HEK293 (cell line): ENCODE measurements at regions not wholly inside any gene's neighbourhood (a gene's known extent, or its start where the extent isn't known, plus 50 kb on each side); places are given as distances from the start of the nearest gene placed in this dataset.

Experiments
- CTCF ChIA-PET: fragments of 350-600 bp; formaldehyde crosslinking; extraction: SDS; loops from one replicate; lab custom pipeline; 2021; ENCODE audit warnings: antibody characterized with exemption; lab: Yijun Ruan, JAX
- POLR2A ChIA-PET: fragments of 300-600 bp; formaldehyde crosslinking; extraction: SDS; loops from one replicate; lab custom pipeline; 2020; ENCODE audit warnings: antibody characterized with exemption, inconsistent platforms; lab: Yijun Ruan, JAX
- H3K27ac ChIP-seq: fragments of 200-500 bp; sonication (Bioruptor generic); 2 replicates; pipeline ENCODE4 v1.5.1; 2014; ENCODE audit warnings: low read depth, low read length, control low read depth, inconsistent platforms; ENCODE audit errors: extremely low read depth
- H3K36me3 ChIP-seq, 2 experiments: fragments of 200-500 bp in 1 of 2; sonication (Bioruptor generic) in 1 of 2; 1 replicate in 1 of 2; 2 replicates in 1 of 2; pipeline ENCODE4 v1.5.1; 2014 to 2017; ENCODE audit warnings: inconsistent platforms in 2 of 2, low read length in 2 of 2; ENCODE audit not compliant: control insufficient read depth in 2 of 2, insufficient read depth in 1 of 2
- H3K4me1 ChIP-seq: fragments of 200-500 bp; sonication (Bioruptor generic); 2 replicates; pipeline ENCODE4 v1.5.1; 2014; ENCODE audit warnings: mild to moderate bottlenecking, low read length, inconsistent platforms; ENCODE audit not compliant: control insufficient read depth, insufficient read depth
- H3K4me3 ChIP-seq: 2 replicates; pipeline ENCODE4 v1.5.1; 2011; ENCODE audit warnings: low read depth, mild to moderate bottlenecking, control low read depth, low read length, moderate library complexity
- H3K9me3 ChIP-seq: fragments of 200-500 bp; sonication (Bioruptor generic); 2 replicates; pipeline ENCODE4 v1.5.1; 2014; ENCODE audit warnings: low read depth, low read length, inconsistent platforms; ENCODE audit not compliant: control insufficient read depth, insufficient read depth
- GLIS1 ChIP-seq: fragments of 450-650 bp; formaldehyde crosslinking; IDR thresholded peaks from 2 replicates; pipeline ENCODE4 v1.5.1; 2016; ENCODE audit warnings: missing biosample characterization, missing genetic modification characterization
- HOXC10 ChIP-seq: sonication (generic); formaldehyde crosslinking; IDR thresholded peaks from 2 replicates; pipeline ENCODE4 v1.8.1; 2023; ENCODE audit warnings: mild to moderate bottlenecking, missing genetic modification reagents
- KLF16 ChIP-seq: fragments of 450-650 bp; formaldehyde crosslinking; IDR thresholded peaks from 2 replicates; pipeline ENCODE4 v1.5.1; 2017; ENCODE audit warnings: missing biosample characterization, missing genetic modification characterization
- KLF9 ChIP-seq: fragments of 450-650 bp; formaldehyde crosslinking; IDR thresholded peaks from 2 replicates; pipeline ENCODE4 v1.5.1; 2016; ENCODE audit warnings: missing biosample characterization, missing genetic modification characterization, low read depth
- PATZ1 ChIP-seq: fragments of 450-650 bp; formaldehyde crosslinking; IDR thresholded peaks from 2 replicates; pipeline ENCODE4 v1.5.1; 2016; ENCODE audit warnings: missing biosample characterization, missing genetic modification characterization
- SP3 ChIP-seq: fragments of 450-650 bp; formaldehyde crosslinking; IDR thresholded peaks from 2 replicates; pipeline ENCODE4 v1.5.1; 2016; ENCODE audit warnings: missing biosample characterization, missing genetic modification characterization
- WT1 ChIP-seq: fragments of 450-650 bp; formaldehyde crosslinking; IDR thresholded peaks from 2 replicates; pipeline ENCODE4 v1.5.1; 2016; ENCODE audit warnings: missing biosample characterization, missing genetic modification characterization
- ZBTB48 ChIP-seq: fragments of 450-650 bp; formaldehyde crosslinking; IDR thresholded peaks from 2 replicates; pipeline ENCODE4 v1.5.1; 2016; ENCODE audit warnings: missing biosample characterization, missing genetic modification characterization
- ZIC2 ChIP-seq: fragments of 450-650 bp; formaldehyde crosslinking; IDR thresholded peaks from 2 replicates; pipeline ENCODE4 v1.5.1; 2016; ENCODE audit warnings: missing biosample characterization, missing genetic modification characterization
- ZNF121 ChIP-seq: fragments of 450-650 bp; formaldehyde crosslinking; IDR thresholded peaks from 2 replicates; pipeline ENCODE4 v1.5.1; 2016; ENCODE audit warnings: missing biosample characterization, missing genetic modification characterization
- ZNF132 ChIP-seq: fragments of 450-650 bp; formaldehyde crosslinking; IDR thresholded peaks from 2 replicates; pipeline ENCODE4 v1.5.1; 2017; ENCODE audit warnings: missing biosample characterization, missing genetic modification characterization, borderline replicate concordance
- ZNF140 ChIP-seq: fragments of 450-650 bp; formaldehyde crosslinking; IDR thresholded peaks from 2 replicates; pipeline ENCODE4 v1.5.1; 2016; ENCODE audit warnings: missing biosample characterization, missing genetic modification characterization
- ZNF239 ChIP-seq: fragments of 450-650 bp; formaldehyde crosslinking; IDR thresholded peaks from 2 replicates; pipeline ENCODE4 v1.5.1; 2016; ENCODE audit warnings: missing biosample characterization, missing genetic modification characterization
- ZNF362 ChIP-seq: fragments of 450-650 bp; formaldehyde crosslinking; IDR thresholded peaks from 2 replicates; pipeline ENCODE4 v1.5.1; 2016; ENCODE audit warnings: missing biosample characterization, missing genetic modification characterization
- ZNF37A ChIP-seq: fragments of 450-650 bp; IDR thresholded peaks from 2 replicates; pipeline ENCODE4 v1.5.1; 2018; ENCODE audit warnings: missing biosample characterization, missing genetic modification characterization
- ZNF398 ChIP-seq: fragments of 450-650 bp; formaldehyde crosslinking; IDR thresholded peaks from 2 replicates; pipeline ENCODE4 v1.5.1; 2017; ENCODE audit warnings: missing biosample characterization, missing genetic modification characterization
- ZNF473 ChIP-seq: fragments of 450-650 bp; formaldehyde crosslinking; IDR thresholded peaks from 2 replicates; pipeline ENCODE4 v1.5.1; 2017; ENCODE audit warnings: missing biosample characterization, missing genetic modification characterization
- ZNF544 ChIP-seq: fragments of 450-650 bp; formaldehyde crosslinking; IDR thresholded peaks from 2 replicates; pipeline ENCODE4 v1.5.0; 2017; ENCODE audit warnings: missing biosample characterization, missing genetic modification characterization
- ZNF548 ChIP-seq: fragments of 450-650 bp; formaldehyde crosslinking; IDR thresholded peaks from 2 replicates; pipeline ENCODE4 v1.5.1; 2016; ENCODE audit warnings: missing biosample characterization, missing genetic modification characterization
- ZNF561 ChIP-seq: fragments of 450-650 bp; IDR thresholded peaks from 2 replicates; pipeline ENCODE4 v1.5.1; 2018; ENCODE audit warnings: missing biosample characterization, missing genetic modification characterization, borderline replicate concordance
- ZNF571 ChIP-seq: fragments of 450-650 bp; formaldehyde crosslinking; IDR thresholded peaks from 2 replicates; pipeline ENCODE4 v1.5.0; 2017; ENCODE audit warnings: missing biosample characterization, missing genetic modification characterization
- ZNF610 ChIP-seq: fragments of 450-650 bp; formaldehyde crosslinking; IDR thresholded peaks from 2 replicates; pipeline ENCODE4 v1.5.1; 2016; ENCODE audit warnings: missing biosample characterization, missing genetic modification characterization, borderline replicate concordance
- ZNF623 ChIP-seq: fragments of 450-650 bp; formaldehyde crosslinking; IDR thresholded peaks from 2 replicates; pipeline ENCODE4 v1.5.1; 2016; ENCODE audit warnings: missing biosample characterization, missing genetic modification characterization
- ZNF629 ChIP-seq: fragments of 450-650 bp; formaldehyde crosslinking; IDR thresholded peaks from 2 replicates; pipeline ENCODE4 v1.5.1; 2017; ENCODE audit warnings: missing biosample characterization, missing genetic modification characterization
- ZNF639 ChIP-seq: fragments of 450-650 bp; formaldehyde crosslinking; IDR thresholded peaks from 2 replicates; pipeline ENCODE4 v1.5.1; 2016; ENCODE audit warnings: missing biosample characterization, missing genetic modification characterization
- ZNF76 ChIP-seq: fragments of 450-650 bp; formaldehyde crosslinking; IDR thresholded peaks from 2 replicates; pipeline ENCODE4; 2016; ENCODE audit warnings: low read depth, missing biosample characterization, missing genetic modification characterization, borderline replicate concordance
- ZNF792 ChIP-seq: fragments of 450-650 bp; formaldehyde crosslinking; IDR thresholded peaks from 2 replicates; pipeline ENCODE4 v1.5.1; 2016; ENCODE audit warnings: missing biosample characterization, missing genetic modification characterization
- ZNF830 ChIP-seq: fragments of 450-650 bp; IDR thresholded peaks from 2 replicates; pipeline ENCODE4 v1.5.0; 2018; ENCODE audit warnings: missing biosample characterization, missing genetic modification characterization, low read depth, mild to moderate bottlenecking, moderate library complexity

GRCh38 chr18:77393519-77393918, 143.9 kb downstream of the GALR1 start (continued):
- TF ChIP-seq ZNF398 (tag by site-specific recombination) (no peak), ZNF140 (no peak), ZNF473 (no peak), ZNF639 (tag by site-specific recombination) (no peak), WT1 (tag by site-specific recombination) (no peak), ZNF362 (no peak)

GRCh38 chr18:77395953-77396352, 146.3 kb downstream of the GALR1 start:
- Histone ChIP-seq H3K4me1 (no peaks in the 10 kb centered on the region), H3K36me3 (no peaks in the 10 kb centered on the region), H3K27ac (no peak overlapping the region), H3K4me3 (no peak overlapping the region), H3K9me3 (no peaks in the 10 kb centered on the region)
- CTCF ChIA-PET: no interaction called here
- no peak for TF ChIP-seq ZNF473
- no peak for TF ChIP-seq ZNF629 (tag by site-specific recombination)
- TF ChIP-seq ZNF544 (tag by site-specific recombination): no peak
- no peak for TF ChIP-seq PATZ1 (tag by site-specific recombination)
- POLR2A ChIA-PET: no interaction called here

- Histone ChIP-seq H3K4me3 (no peak overlapping the region), H3K9me3 (no peaks in the 10 kb centered on the region), H3K36me3 (no peaks in the 10 kb centered on the region), H3K27ac (no peak overlapping the region), H3K4me1 (no peaks in the 10 kb centered on the region)
- ChIA-PET CTCF (no interaction called here), POLR2A (no interaction called here)
- TF ChIP-seq ZNF610 (tag by site-specific recombination): no peak
- TF ChIP-seq ZNF239 (tag by site-specific recombination): no peak
- no peak for TF ChIP-seq ZIC2
- TF ChIP-seq ZNF561 (tag by site-specific recombination): no peak
- no peak for TF ChIP-seq ZBTB48 (tag by site-specific recombination)
These were observed 147.4 kb downstream of the GALR1 start for GRCh38 chr18:77397056-77397455.

GRCh38 chr18:77397617-77398016, 148.0 kb downstream of the GALR1 start:
- no peak overlapping the region for H3K27ac ChIP-seq
- no peaks in the 10 kb centered on the region for H3K36me3 ChIP-seq
- POLR2A ChIA-PET: no interaction called here
- H3K4me1 ChIP-seq: no peaks in the 10 kb centered on the region
- no peak overlapping the region for H3K4me3 ChIP-seq
- CTCF ChIA-PET: no interaction called here
- no peaks in the 10 kb centered on the region for H3K9me3 ChIP-seq
- TF ChIP-seq ZNF76 (no peak), KLF16 (tag by site-specific recombination) (no peak), GLIS1 (tag by site-specific recombination) (no peak), ZNF830 (tag by site-specific recombination) (no peak), ZNF132 (tag by site-specific recombination) (no peak), ZNF548 (tag by site-specific recombination) (no peak), ZNF561 (tag by site-specific recombination) (no peak), KLF9 (no peak), ZNF121 (no peak), SP3 (tag by site-specific recombination) (no peak), HOXC10 (CRISPR knock-in tag) (no peak), ZNF792 (tag by site-specific recombination) (no peak), ZNF37A (no peak), ZNF571 (no peak), ZNF623 (tag by site-specific recombination) (no peak)
